ENCODE measurements at regions not wholly inside any gene's neighbourhood (a gene's known extent, or its start where the extent isn't known, plus 50 kb on each side); places are given as distances from the start of the nearest gene placed in this dataset.

DNA sequence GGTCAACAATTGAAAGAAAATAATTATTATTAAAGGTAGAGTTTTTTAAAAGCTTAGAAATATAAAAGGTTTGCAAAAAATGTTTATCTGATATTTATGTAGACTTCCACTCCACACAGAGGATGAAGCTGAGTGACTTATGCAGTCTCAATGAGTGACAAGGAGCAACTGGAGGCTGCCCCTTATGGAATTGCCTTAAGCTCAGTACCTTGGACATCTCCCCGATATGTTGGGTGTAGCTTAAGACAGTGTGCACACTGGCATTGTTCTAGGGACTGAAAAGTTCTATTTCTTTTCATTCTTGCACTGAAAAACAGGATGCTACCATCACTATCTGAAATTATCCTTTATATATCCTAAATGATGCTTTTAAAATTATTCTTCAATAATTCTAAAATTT is 292.1 kb downstream of the PRDM5 start:
- no peak for TF ChIP-seq CTCF (conservative IDR thresholded peaks at IDR 0.05)
- no peak for TF ChIP-seq EZH2 (IDR thresholded peaks at IDR 0.05; ENCODE audit: low read depth)
